WTC11 (cell line): ENCODE measurements at regions not wholly inside any gene's neighbourhood (a gene's known extent, or its start where the extent isn't known, plus 50 kb on each side); places are given as distances from the start of the nearest gene placed in this dataset.

Source experiments
- ATAC-seq: fragments of 200-7000 bp; cut with Tn5 transposase; 2 replicates; pipeline ENCODE4 v1.10.0; 2021; ENCODE audit warnings: mild to moderate bottlenecking, moderate library complexity
- CTCF ChIA-PET: fragments of 300-600 bp; sonication (Branson Sonifier 250); formaldehyde crosslinking; loops from one replicate; lab custom pipeline; 2021; ENCODE audit warnings: antibody characterized with exemption; lab: Charles Lee
- POLR2A ChIA-PET: fragments of 350-600 bp; sonication (Branson Sonifier 250); formaldehyde crosslinking; loops from one replicate; lab custom pipeline; 2021; ENCODE audit warnings: antibody characterized with exemption; lab: Charles Lee
- DNase-seq: peaks from one replicate; pipeline ENCODE4 v3.0.0; 2021; ENCODE audit warnings: low spot score
- H3K27ac Mint-ChIP-seq: 2 replicates; pipeline ENCODE4 v1.8.0; 2021; ENCODE audit warnings: mixed read lengths
- H3K27me3 Mint-ChIP-seq: 2 replicates; pipeline ENCODE4 v1.8.0; 2021; ENCODE audit warnings: low read depth, mild to moderate bottlenecking, moderate library complexity, mixed read lengths
- H3K36me3 Mint-ChIP-seq: 2 replicates; pipeline ENCODE4 v1.8.0; 2021; ENCODE audit warnings: mixed read lengths
- H3K4me1 Mint-ChIP-seq: 2 replicates; pipeline ENCODE4 v1.8.0; 2022; ENCODE audit warnings: mixed read lengths
- H3K4me3 Mint-ChIP-seq: 2 replicates; pipeline ENCODE4 v1.8.0; 2021; ENCODE audit warnings: mild to moderate bottlenecking, moderate library complexity, mixed read lengths
- H3K9me3 Mint-ChIP-seq: 2 replicates; pipeline ENCODE4 v1.8.0; 2021; ENCODE audit warnings: mixed read lengths
- ATF1 ChIP-seq: sonication (generic); formaldehyde crosslinking; IDR thresholded peaks from 2 replicates; pipeline ENCODE4 v1.8.1; 2023; ENCODE audit warnings: mild to moderate bottlenecking, moderate library complexity, missing genetic modification reagents
- FOXJ3 ChIP-seq: sonication (generic); formaldehyde crosslinking; IDR thresholded peaks from 2 replicates; pipeline ENCODE4 v1.9.0; 2021; ENCODE audit warnings: missing genetic modification reagents, mild to moderate bottlenecking, borderline replicate concordance
- FOXK1 ChIP-seq: sonication (generic); formaldehyde crosslinking; IDR thresholded peaks from 2 replicates; pipeline ENCODE4 v1.8.0; 2022; ENCODE audit warnings: mild to moderate bottlenecking, moderate library complexity, missing genetic modification reagents
- FOXP1 ChIP-seq: sonication (generic); formaldehyde crosslinking; IDR thresholded peaks from 2 replicates; pipeline ENCODE4 v1.8.0; 2022; ENCODE audit warnings: missing genetic modification reagents, mild to moderate bottlenecking, moderate library complexity, borderline replicate concordance
- MXD4 ChIP-seq: fragments of 250-450 bp; sonication (Bioruptor Pico); IDR thresholded peaks from 2 replicates; pipeline ENCODE4 v1.8.0; 2021; ENCODE audit warnings: mild to moderate bottlenecking, moderate library complexity, borderline replicate concordance
- NFATC4 ChIP-seq: fragments of 250-450 bp; sonication (Bioruptor Pico); IDR thresholded peaks from 2 replicates; pipeline ENCODE4 v1.9.0; 2021; ENCODE audit warnings: mild to moderate bottlenecking
- NFE2L1 ChIP-seq: sonication (generic); formaldehyde crosslinking; IDR thresholded peaks from 2 replicates; pipeline ENCODE4 v1.8.1; 2023; ENCODE audit warnings: missing genetic modification reagents
- NFYB ChIP-seq: sonication (generic); formaldehyde crosslinking; conservative IDR thresholded peaks from 2 replicates; pipeline ENCODE4 v1.8.0; 2022; ENCODE audit warnings: low read depth, missing genetic modification reagents
- OVOL2 ChIP-seq: fragments of 250-450 bp; sonication (Bioruptor Pico); IDR thresholded peaks from 2 replicates; pipeline ENCODE4 v1.9.0; 2021; ENCODE audit warnings: mild to moderate bottlenecking, borderline replicate concordance
- PRRX2 ChIP-seq: fragments of 250-450 bp; sonication (Bioruptor Pico); IDR thresholded peaks from 2 replicates; pipeline ENCODE4 v1.8.0; 2021; ENCODE audit warnings: mild to moderate bottlenecking
- SOX15 ChIP-seq: fragments of 250-450 bp; sonication (Bioruptor Pico); IDR thresholded peaks from 2 replicates; pipeline ENCODE4 v1.9.0; 2021; ENCODE audit warnings: mild to moderate bottlenecking
- TEAD1 ChIP-seq: sonication (generic); formaldehyde crosslinking; IDR thresholded peaks from 2 replicates; pipeline ENCODE4 v1.8.0; 2022; ENCODE audit warnings: mild to moderate bottlenecking, missing genetic modification reagents
- TP53 ChIP-seq: sonication (generic); formaldehyde crosslinking; IDR thresholded peaks from 2 replicates; pipeline ENCODE4 v1.8.1; 2023; ENCODE audit warnings: mild to moderate bottlenecking, missing genetic modification reagents
- ZNF138 ChIP-seq: sonication (generic); formaldehyde crosslinking; conservative IDR thresholded peaks from 2 replicates; pipeline ENCODE4 v1.8.1; 2022; ENCODE audit warnings: mild to moderate bottlenecking, moderate library complexity, missing genetic modification reagents
- ZNF317 ChIP-seq: sonication (generic); formaldehyde crosslinking; IDR thresholded peaks from 2 replicates; pipeline ENCODE4 v1.8.1; 2023; ENCODE audit warnings: low read depth, mild to moderate bottlenecking, moderate library complexity, missing genetic modification reagents, borderline replicate concordance
- ZNF396 ChIP-seq: fragments of 250-450 bp; sonication (Bioruptor Pico); IDR thresholded peaks from 2 replicates; pipeline ENCODE4 v1.8.0; 2021; ENCODE audit warnings: mild to moderate bottlenecking, moderate library complexity, borderline replicate concordance
- TF ChIP-seq, protein P1 (sequence below): fragments of 250-450 bp; sonication (Bioruptor Pico); IDR thresholded peaks from 2 replicates; pipeline ENCODE4 v1.9.0; 2021; ENCODE audit warnings: mild to moderate bottlenecking, borderline replicate concordance
- TF ChIP-seq, protein P2 (sequence below): sonication (generic); formaldehyde crosslinking; IDR thresholded peaks from 2 replicates; pipeline ENCODE4 v1.8.1; 2023; ENCODE audit warnings: mild to moderate bottlenecking, moderate library complexity, missing genetic modification reagents
- TF ChIP-seq, protein P3 (sequence below): fragments of 250-450 bp; sonication (Bioruptor Pico); IDR thresholded peaks from 2 replicates; pipeline ENCODE4 v1.9.0; 2021; ENCODE audit warnings: mild to moderate bottlenecking
- TF ChIP-seq, protein P4 (sequence below): sonication (generic); formaldehyde crosslinking; conservative IDR thresholded peaks from 2 replicates; pipeline ENCODE4 v1.8.1; 2022; ENCODE audit warnings: mild to moderate bottlenecking, missing genetic modification reagents

DNA sequence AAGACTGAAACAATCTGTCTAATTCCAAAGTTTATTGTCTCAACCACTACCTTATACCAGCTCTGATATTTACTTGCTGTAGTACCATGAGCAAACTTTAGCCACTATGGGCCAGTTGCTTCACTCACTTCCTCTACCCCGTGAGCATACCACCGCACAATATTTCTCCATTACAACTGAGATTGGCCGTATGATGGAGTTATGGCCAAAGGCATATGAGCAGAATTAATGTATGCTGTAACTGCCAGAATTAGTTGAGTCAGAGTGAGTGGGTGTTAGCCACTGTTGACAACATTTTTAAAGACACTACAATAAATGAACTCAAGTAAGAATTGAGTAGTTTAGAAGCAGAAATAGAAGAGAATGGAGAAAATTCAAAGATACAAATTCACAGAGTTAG, 69.7 kb downstream of the LRATD1 start:
- no peak overlapping the region for H3K27ac Mint-ChIP-seq
- CTCF ChIA-PET: no interaction called here
- H3K4me3 Mint-ChIP-seq: no peak overlapping the region
- no peak for TF ChIP-seq MXD4 (CRISPR knock-in tag)
- no peak for TF ChIP-seq PRRX2
- no peak for TF ChIP-seq NFYB (CRISPR knock-in tag)
- no peak for TF ChIP-seq NFE2L1 (CRISPR knock-in tag)
- TF ChIP-seq FOXK1 (CRISPR knock-in tag): no peak
- TF ChIP-seq NFATC4 (CRISPR knock-in tag): no peak
- TF ChIP-seq, protein P1, sequence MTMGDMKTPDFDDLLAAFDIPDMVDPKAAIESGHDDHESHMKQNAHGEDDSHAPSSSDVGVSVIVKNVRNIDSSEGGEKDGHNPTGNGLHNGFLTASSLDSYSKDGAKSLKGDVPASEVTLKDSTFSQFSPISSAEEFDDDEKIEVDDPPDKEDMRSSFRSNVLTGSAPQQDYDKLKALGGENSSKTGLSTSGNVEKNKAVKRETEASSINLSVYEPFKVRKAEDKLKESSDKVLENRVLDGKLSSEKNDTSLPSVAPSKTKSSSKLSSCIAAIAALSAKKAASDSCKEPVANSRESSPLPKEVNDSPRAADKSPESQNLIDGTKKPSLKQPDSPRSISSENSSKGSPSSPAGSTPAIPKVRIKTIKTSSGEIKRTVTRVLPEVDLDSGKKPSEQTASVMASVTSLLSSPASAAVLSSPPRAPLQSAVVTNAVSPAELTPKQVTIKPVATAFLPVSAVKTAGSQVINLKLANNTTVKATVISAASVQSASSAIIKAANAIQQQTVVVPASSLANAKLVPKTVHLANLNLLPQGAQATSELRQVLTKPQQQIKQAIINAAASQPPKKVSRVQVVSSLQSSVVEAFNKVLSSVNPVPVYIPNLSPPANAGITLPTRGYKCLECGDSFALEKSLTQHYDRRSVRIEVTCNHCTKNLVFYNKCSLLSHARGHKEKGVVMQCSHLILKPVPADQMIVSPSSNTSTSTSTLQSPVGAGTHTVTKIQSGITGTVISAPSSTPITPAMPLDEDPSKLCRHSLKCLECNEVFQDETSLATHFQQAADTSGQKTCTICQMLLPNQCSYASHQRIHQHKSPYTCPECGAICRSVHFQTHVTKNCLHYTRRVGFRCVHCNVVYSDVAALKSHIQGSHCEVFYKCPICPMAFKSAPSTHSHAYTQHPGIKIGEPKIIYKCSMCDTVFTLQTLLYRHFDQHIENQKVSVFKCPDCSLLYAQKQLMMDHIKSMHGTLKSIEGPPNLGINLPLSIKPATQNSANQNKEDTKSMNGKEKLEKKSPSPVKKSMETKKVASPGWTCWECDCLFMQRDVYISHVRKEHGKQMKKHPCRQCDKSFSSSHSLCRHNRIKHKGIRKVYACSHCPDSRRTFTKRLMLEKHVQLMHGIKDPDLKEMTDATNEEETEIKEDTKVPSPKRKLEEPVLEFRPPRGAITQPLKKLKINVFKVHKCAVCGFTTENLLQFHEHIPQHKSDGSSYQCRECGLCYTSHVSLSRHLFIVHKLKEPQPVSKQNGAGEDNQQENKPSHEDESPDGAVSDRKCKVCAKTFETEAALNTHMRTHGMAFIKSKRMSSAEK (CRISPR knock-in tag): no peak
- TF ChIP-seq, protein P2, sequence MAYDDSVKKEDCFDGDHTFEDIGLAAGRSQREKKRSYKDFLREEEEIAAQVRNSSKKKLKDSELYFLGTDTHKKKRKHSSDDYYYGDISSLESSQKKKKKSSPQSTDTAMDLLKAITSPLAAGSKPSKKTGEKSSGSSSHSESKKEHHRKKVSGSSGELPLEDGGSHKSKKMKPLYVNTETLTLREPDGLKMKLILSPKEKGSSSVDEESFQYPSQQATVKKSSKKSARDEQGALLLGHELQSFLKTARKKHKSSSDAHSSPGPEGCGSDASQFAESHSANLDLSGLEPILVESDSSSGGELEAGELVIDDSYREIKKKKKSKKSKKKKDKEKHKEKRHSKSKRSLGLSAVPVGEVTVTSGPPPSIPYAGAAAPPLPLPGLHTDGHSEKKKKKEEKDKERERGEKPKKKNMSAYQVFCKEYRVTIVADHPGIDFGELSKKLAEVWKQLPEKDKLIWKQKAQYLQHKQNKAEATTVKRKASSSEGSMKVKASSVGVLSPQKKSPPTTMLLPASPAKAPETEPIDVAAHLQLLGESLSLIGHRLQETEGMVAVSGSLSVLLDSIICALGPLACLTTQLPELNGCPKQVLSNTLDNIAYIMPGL (CRISPR knock-in tag): no peak
- TF ChIP-seq, protein P3, sequence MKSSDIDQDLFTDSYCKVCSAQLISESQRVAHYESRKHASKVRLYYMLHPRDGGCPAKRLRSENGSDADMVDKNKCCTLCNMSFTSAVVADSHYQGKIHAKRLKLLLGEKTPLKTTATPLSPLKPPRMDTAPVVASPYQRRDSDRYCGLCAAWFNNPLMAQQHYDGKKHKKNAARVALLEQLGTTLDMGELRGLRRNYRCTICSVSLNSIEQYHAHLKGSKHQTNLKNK (CRISPR knock-in tag): no peak
- no peak for TF ChIP-seq TEAD1 (CRISPR knock-in tag)
- TF ChIP-seq, all 79 proteins: peak for 0
- DNase-seq (no peak), ATAC-seq (no peak)
- Mint-ChIP-seq H3K36me3 (no peaks in the 10 kb centered on the region), H3K9me3 (peaks cover 5% of the 10 kb centered on the region), H3K4me1 (peaks cover 12% of the 10 kb centered on the region), H3K27me3 (no peaks in the 10 kb centered on the region)
- POLR2A ChIA-PET: no interaction called here

DNA sequence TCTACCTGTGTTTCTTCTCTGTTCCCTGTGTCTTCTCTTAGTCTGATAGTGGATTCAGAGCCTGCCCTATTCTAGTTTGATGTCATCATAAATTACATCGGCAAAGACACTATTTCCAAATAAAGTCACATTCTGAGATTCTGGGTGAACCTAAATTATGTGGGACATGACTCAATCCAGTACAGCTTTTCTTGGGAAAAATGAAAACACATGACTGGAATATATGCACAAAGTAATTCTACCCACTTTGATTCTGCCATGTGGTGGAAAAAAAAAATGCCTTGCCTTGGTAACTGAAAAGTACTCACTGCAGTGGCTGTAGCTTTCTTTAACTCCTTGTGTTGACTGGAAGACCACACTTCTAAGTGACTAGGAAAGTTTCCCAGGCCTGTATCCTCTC, 73.7 kb downstream of the LRATD1 start:
- ChIA-PET POLR2A (no interaction called here), CTCF (no interaction called here)
- H3K36me3 Mint-ChIP-seq: no peaks in the 10 kb centered on the region
- DNase-seq (no peak), ATAC-seq (no peak)
- peaks cover 5% of the 10 kb centered on the region for H3K4me1 Mint-ChIP-seq
- no peaks in the 10 kb centered on the region for H3K9me3 Mint-ChIP-seq
- H3K27me3 Mint-ChIP-seq: no peaks in the 10 kb centered on the region
- TF ChIP-seq TEAD1 (CRISPR knock-in tag): no peak
- no peak for TF ChIP-seq FOXP1 (CRISPR knock-in tag)
- no peak for TF ChIP-seq NFYB (CRISPR knock-in tag)
- no peak for TF ChIP-seq ZNF396
- TF ChIP-seq ZNF138 (CRISPR knock-in tag): no peak
- TF ChIP-seq ATF1 (CRISPR knock-in tag): no peak
- no peak for TF ChIP-seq TP53 (CRISPR knock-in tag)
- TF ChIP-seq PRRX2: no peak
- TF ChIP-seq, protein P4, sequence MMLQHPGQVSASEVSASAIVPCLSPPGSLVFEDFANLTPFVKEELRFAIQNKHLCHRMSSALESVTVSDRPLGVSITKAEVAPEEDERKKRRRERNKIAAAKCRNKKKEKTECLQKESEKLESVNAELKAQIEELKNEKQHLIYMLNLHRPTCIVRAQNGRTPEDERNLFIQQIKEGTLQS (CRISPR knock-in tag): no peak
- no peak for TF ChIP-seq FOXJ3 (CRISPR knock-in tag)
- TF ChIP-seq OVOL2 (CRISPR knock-in tag): no peak
- TF ChIP-seq SOX15 (CRISPR knock-in tag): no peak
- TF ChIP-seq, protein P3 (CRISPR knock-in tag): no peak
- no peak for TF ChIP-seq ZNF317 (CRISPR knock-in tag)
- no peak overlapping the region for H3K4me3 Mint-ChIP-seq
- no peak overlapping the region for H3K27ac Mint-ChIP-seq
